ENCODE measurements at regions not wholly inside any gene's neighbourhood (a gene's known extent, or its start where the extent isn't known, plus 50 kb on each side); places are given as distances from the start of the nearest gene placed in this dataset.
"Not testable (repeated sequence)": the region's sequence is repeated elsewhere in the genome, so short reads cannot be mapped to it uniquely, and the experiment has no call there.

DNA sequence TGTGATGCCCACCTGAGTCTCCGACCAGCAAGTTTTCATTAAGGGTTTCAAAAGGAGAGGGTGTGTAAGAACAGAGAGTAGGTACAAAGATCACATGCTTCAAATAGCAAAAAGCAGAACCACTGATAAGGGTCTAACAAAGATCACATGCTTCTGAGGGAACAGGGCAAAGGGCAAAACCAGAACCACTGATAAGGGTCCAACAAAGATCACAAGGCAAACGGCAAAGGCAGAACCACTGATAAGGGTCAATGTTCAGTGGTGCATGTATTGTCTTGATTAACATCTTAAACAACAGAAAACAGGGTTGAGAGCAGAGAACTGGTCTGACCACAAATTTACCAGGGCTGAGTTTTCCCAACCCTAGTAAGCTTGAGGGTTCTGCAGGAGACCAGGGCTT, 145.8 kb upstream of the NBPF11 start:
- not testable (repeated sequence) for H2AK5ac ChIP-seq (ENCODE audit: low read depth, low read length); H4K8ac ChIP-seq (ENCODE audit: low read depth, low read length); DNase-seq (ENCODE audit: low spot score); H2BK5ac ChIP-seq (ENCODE audit: low read length); H3K14ac ChIP-seq (ENCODE audit: low read length); H3K36me3 ChIP-seq (replicated peaks in 1 of 2; ENCODE audit: control insufficient read depth in 2 of 2, insufficient read depth in 2 of 2, low read length in 2 of 2); H2BK12ac ChIP-seq (ENCODE audit: low read length); H3K79me1 ChIP-seq (ENCODE audit: low read depth, low read length); H3K9ac ChIP-seq (ENCODE audit: low read depth, low read length, poor library complexity); H3K9me3 ChIP-seq (replicated peaks in 1 of 2; ENCODE audit: control insufficient read depth in 2 of 2, insufficient read depth in 1 of 2, low read depth in 1 of 2, low read length in 2 of 2); H3K4me1 ChIP-seq (ENCODE audit: control insufficient read depth in 2 of 2, insufficient read depth in 1 of 2, low read depth in 1 of 2, low read length in 2 of 2); H3K18ac ChIP-seq (ENCODE audit: low read length); H3K4ac ChIP-seq (ENCODE audit: low read length); H3K27me3 ChIP-seq (ENCODE audit: control insufficient read depth in 3 of 3, insufficient read depth in 3 of 3, low read depth in 1 of 3, low read length in 3 of 3); H4K91ac ChIP-seq (ENCODE audit: low read depth, low read length, poor library complexity); H2BK15ac ChIP-seq (ENCODE audit: low read length); H2AFZ ChIP-seq (ENCODE audit: low read length); H3K23ac ChIP-seq (ENCODE audit: low read depth, low read length, poor library complexity); H2BK120ac ChIP-seq (ENCODE audit: low read depth, low read length); H3K27ac ChIP-seq (replicated peaks; ENCODE audit: low read length); H3K4me3 ChIP-seq (ENCODE audit: low read length in 2 of 2); H3K4me2 ChIP-seq (ENCODE audit: insufficient read depth, low read length, poor library complexity, severe bottlenecking)
- WGBS, 2 donors (ENCODE audit: extremely low coverage in 2 of 2, insufficient read length in 2 of 2, insufficient replicate concordance in 1 of 2) = no CpG with 5 or more reads among the region's 2 CpGs

DNA sequence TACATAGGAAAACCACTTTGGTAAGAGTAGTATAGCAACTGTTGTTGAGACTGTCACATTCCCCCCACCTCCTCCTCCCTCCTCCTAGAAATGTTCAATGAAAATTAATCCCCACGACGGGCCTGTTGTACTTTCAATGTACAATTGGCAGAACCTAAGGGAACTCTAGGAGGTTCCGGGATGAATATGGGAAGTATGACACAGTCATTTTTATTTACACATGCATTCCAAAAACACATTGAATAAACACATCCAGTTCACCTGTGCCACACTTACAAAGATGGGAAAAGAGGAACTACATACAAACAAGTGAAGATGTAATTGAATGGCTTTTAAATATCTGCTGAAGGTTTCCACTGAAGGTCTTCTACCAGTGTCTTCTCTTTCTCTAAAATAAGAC, 144.4 kb upstream of the NBPF11 start:
- DNase-seq (ENCODE audit: low spot score) = no peak
- Histone ChIP-seq H3K36me3 (replicated peaks in 1 of 2; ENCODE audit: control insufficient read depth in 2 of 2, insufficient read depth in 2 of 2, low read length in 2 of 2) (no peaks in the 10 kb centered on the region), H2AFZ (ENCODE audit: low read length) (no peak overlapping the region), H3K14ac (ENCODE audit: low read length) (no peak overlapping the region), H3K79me1 (ENCODE audit: low read depth, low read length) (no peaks in the 10 kb centered on the region), H3K18ac (ENCODE audit: low read length) (no peak overlapping the region), H2BK12ac (ENCODE audit: low read length) (no peak overlapping the region), H3K27me3 (ENCODE audit: control insufficient read depth in 3 of 3, insufficient read depth in 3 of 3, low read depth in 1 of 3, low read length in 3 of 3) (peaks cover 0 to 2% (median 0%) of the 10 kb centered on the region in 3 experiments), H2BK5ac (ENCODE audit: low read length) (no peak overlapping the region), H4K8ac (ENCODE audit: low read depth, low read length) (no peak overlapping the region), H3K27ac (replicated peaks; ENCODE audit: low read length) (no peak overlapping the region), H3K4me2 (ENCODE audit: insufficient read depth, low read length, poor library complexity, severe bottlenecking) (no peak overlapping the region), H2BK15ac (ENCODE audit: low read length) (no peak overlapping the region), H3K4me3 (ENCODE audit: low read length in 2 of 2) (no peak overlapping the region), H4K91ac (ENCODE audit: low read depth, low read length, poor library complexity) (no peak overlapping the region), H2AK5ac (ENCODE audit: low read depth, low read length) (no peak overlapping the region), H3K4ac (ENCODE audit: low read length) (no peak overlapping the region), H3K4me1 (ENCODE audit: control insufficient read depth in 2 of 2, insufficient read depth in 1 of 2, low read depth in 1 of 2, low read length in 2 of 2) (no peaks in the 10 kb centered on the region), H3K23ac (ENCODE audit: low read depth, low read length, poor library complexity) (no peak overlapping the region), H2BK120ac (ENCODE audit: low read depth, low read length) (no peak overlapping the region), H3K9me3 (replicated peaks in 1 of 2; ENCODE audit: control insufficient read depth in 2 of 2, insufficient read depth in 1 of 2, low read depth in 1 of 2, low read length in 2 of 2) (no peaks in the 10 kb centered on the region), H3K9ac (ENCODE audit: low read depth, low read length, poor library complexity) (no peak overlapping the region)
- WGBS, 2 donors (ENCODE audit: extremely low coverage in 2 of 2, insufficient read length in 2 of 2, insufficient replicate concordance in 1 of 2) = no CpG with 5 or more reads among the region's 3 CpGs

DNA sequence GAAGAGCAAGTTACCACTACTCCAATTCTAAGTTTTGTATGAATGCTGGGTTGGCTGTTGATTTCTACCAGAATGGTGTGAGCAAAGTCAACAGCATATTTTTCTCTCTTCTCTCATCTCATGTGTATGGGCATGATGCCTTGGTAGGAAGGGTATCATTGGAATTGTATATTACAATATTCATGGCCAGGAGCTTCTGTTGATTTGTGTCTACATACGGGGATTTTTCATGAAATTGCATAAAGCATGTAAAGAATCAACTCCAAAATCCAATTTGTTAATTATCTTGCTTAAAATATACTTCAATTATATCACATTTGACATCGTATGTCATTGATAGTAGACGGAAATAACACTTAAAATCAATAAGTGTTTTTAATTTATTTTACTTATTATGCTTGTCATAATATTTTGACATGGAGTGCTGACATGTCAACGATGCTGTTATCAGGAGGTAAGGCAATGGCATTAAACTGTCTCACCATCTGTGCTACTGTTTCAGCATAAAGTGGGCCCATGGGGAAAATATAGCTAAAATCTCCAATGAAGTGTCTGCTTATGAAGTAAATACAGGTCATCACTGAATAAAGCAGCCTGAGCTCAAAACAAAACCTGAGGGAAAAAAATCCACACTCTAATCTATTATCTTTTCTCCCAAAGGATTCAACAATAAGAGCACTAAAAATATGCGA, 142.2 kb upstream of the NBPF11 start:
- H2BK12ac ChIP-seq (ENCODE audit: low read length) = no peak overlapping the region
- H3K9me3 ChIP-seq (replicated peaks in 1 of 2; ENCODE audit: control insufficient read depth in 2 of 2, insufficient read depth in 1 of 2, low read depth in 1 of 2, low read length in 2 of 2) = no peaks in the 10 kb centered on the region
- H2BK120ac ChIP-seq (ENCODE audit: low read depth, low read length) = no peak overlapping the region
- H4K91ac ChIP-seq (ENCODE audit: low read depth, low read length, poor library complexity) = no peak overlapping the region
- H2AFZ ChIP-seq (ENCODE audit: low read length) = no peak overlapping the region
- H3K18ac ChIP-seq (ENCODE audit: low read length) = no peak overlapping the region
- H3K4ac ChIP-seq (ENCODE audit: low read length) = no peak overlapping the region
- H3K27me3 ChIP-seq (ENCODE audit: control insufficient read depth in 3 of 3, insufficient read depth in 3 of 3, low read depth in 1 of 3, low read length in 3 of 3) = peaks cover 0 to 2% (median 0%) of the 10 kb centered on the region in 3 experiments
- H3K23ac ChIP-seq (ENCODE audit: low read depth, low read length, poor library complexity) = no peak overlapping the region
- H3K27ac ChIP-seq (replicated peaks; ENCODE audit: low read length) = no peak overlapping the region
- H3K4me1 ChIP-seq (ENCODE audit: control insufficient read depth in 2 of 2, insufficient read depth in 1 of 2, low read depth in 1 of 2, low read length in 2 of 2) = no peaks in the 10 kb centered on the region
- no peak overlapping the region for H3K9ac ChIP-seq (ENCODE audit: low read depth, low read length, poor library complexity)
- no peak for DNase-seq (ENCODE audit: low spot score)
- no peak overlapping the region for H3K4me2 ChIP-seq (ENCODE audit: insufficient read depth, low read length, poor library complexity, severe bottlenecking)
- WGBS, 2 donors (ENCODE audit: extremely low coverage in 2 of 2, insufficient read length in 2 of 2, insufficient replicate concordance in 1 of 2) = no CpG with 5 or more reads among the region's 5 CpGs
- H3K14ac ChIP-seq (ENCODE audit: low read length) = no peak overlapping the region
- H3K36me3 ChIP-seq (replicated peaks in 1 of 2; ENCODE audit: control insufficient read depth in 2 of 2, insufficient read depth in 2 of 2, low read length in 2 of 2) = no peaks in the 10 kb centered on the region
- H3K79me1 ChIP-seq (ENCODE audit: low read depth, low read length) = no peaks in the 10 kb centered on the region
- no peak overlapping the region for H4K8ac ChIP-seq (ENCODE audit: low read depth, low read length)
- H2AK5ac ChIP-seq (ENCODE audit: low read depth, low read length) = no peak overlapping the region
- no peak overlapping the region for H2BK15ac ChIP-seq (ENCODE audit: low read length)
- no peak overlapping the region for H2BK5ac ChIP-seq (ENCODE audit: low read length)
- no peak overlapping the region for H3K4me3 ChIP-seq (ENCODE audit: low read length in 2 of 2)

- Histone ChIP-seq H4K91ac (ENCODE audit: low read depth, low read length, poor library complexity) (no peak overlapping the region), H3K36me3 (replicated peaks in 1 of 2; ENCODE audit: control insufficient read depth in 2 of 2, insufficient read depth in 2 of 2, low read length in 2 of 2) (no peaks in the 10 kb centered on the region), H3K4me3 (ENCODE audit: low read length in 2 of 2) (no peak overlapping the region), H3K4me2 (ENCODE audit: insufficient read depth, low read length, poor library complexity, severe bottlenecking) (no peak overlapping the region), H2BK5ac (ENCODE audit: low read length) (no peak overlapping the region), H2AFZ (ENCODE audit: low read length) (no peak overlapping the region), H3K27me3 (ENCODE audit: control insufficient read depth in 3 of 3, insufficient read depth in 3 of 3, low read depth in 1 of 3, low read length in 3 of 3) (peaks cover 0 to 2% (median 0%) of the 10 kb centered on the region in 3 experiments), H2BK120ac (ENCODE audit: low read depth, low read length) (no peak overlapping the region), H4K8ac (ENCODE audit: low read depth, low read length) (no peak overlapping the region), H3K23ac (ENCODE audit: low read depth, low read length, poor library complexity) (no peak overlapping the region), H3K14ac (ENCODE audit: low read length) (no peak overlapping the region), H2AK5ac (ENCODE audit: low read depth, low read length) (no peak overlapping the region), H3K4ac (ENCODE audit: low read length) (no peak overlapping the region), H3K18ac (ENCODE audit: low read length) (no peak overlapping the region), H3K9me3 (replicated peaks in 1 of 2; ENCODE audit: control insufficient read depth in 2 of 2, insufficient read depth in 1 of 2, low read depth in 1 of 2, low read length in 2 of 2) (peaks cover 0 to under 1% of the 10 kb centered on the region in 2 donors), H3K27ac (replicated peaks; ENCODE audit: low read length) (no peak overlapping the region), H3K4me1 (ENCODE audit: control insufficient read depth in 2 of 2, insufficient read depth in 1 of 2, low read depth in 1 of 2, low read length in 2 of 2) (no peaks in the 10 kb centered on the region), H2BK12ac (ENCODE audit: low read length) (no peak overlapping the region), H2BK15ac (ENCODE audit: low read length) (no peak overlapping the region), H3K79me1 (ENCODE audit: low read depth, low read length) (no peaks in the 10 kb centered on the region), H3K9ac (ENCODE audit: low read depth, low read length, poor library complexity) (no peak overlapping the region)
- no peak for DNase-seq (ENCODE audit: low spot score)
- WGBS, 2 donors (ENCODE audit: extremely low coverage in 2 of 2, insufficient read length in 2 of 2, insufficient replicate concordance in 1 of 2) = no CpG with 5 or more reads among the region's 6 CpGs
Observed at GRCh38 chr1:148293651-148294050, 141.6 kb upstream of the NBPF11 start.

Measured in neuronal stem cell (in vitro differentiated cells).